HL-60 (cell line): ENCODE measurements at regions not wholly inside any gene's neighbourhood (a gene's known extent, or its start where the extent isn't known, plus 50 kb on each side); places are given as distances from the start of the nearest gene placed in this dataset.

Experiments used
- CTCF ChIP-seq: IDR thresholded peaks from one replicate; pipeline ENCODE4 v1.5.1; 2011; ENCODE audit warnings: low read length, control low read depth, inconsistent platforms; ENCODE audit not compliant: insufficient read depth
- GABPA ChIP-seq: IDR thresholded peaks from 2 replicates; pipeline ENCODE4 v1.6.1; 2012; ENCODE audit warnings: low read depth
- POLR2AphosphoS5 ChIP-seq: IDR thresholded peaks from 2 replicates; pipeline ENCODE4 v1.6.1; 2012; ENCODE audit warnings: low read depth
- TF ChIP-seq, protein P1 (sequence below): IDR thresholded peaks from 2 replicates; pipeline ENCODE4 v1.6.1; 2012; ENCODE audit warnings: low read depth; ENCODE audit not compliant: insufficient replicate concordance

GRCh38 chr3:66615643-66616301 lies 115.0 kb upstream of the LRIG1 start:
- no peak for TF ChIP-seq CTCF
- TF ChIP-seq POLR2AphosphoS5, result no peak
- TF ChIP-seq, protein P1, sequence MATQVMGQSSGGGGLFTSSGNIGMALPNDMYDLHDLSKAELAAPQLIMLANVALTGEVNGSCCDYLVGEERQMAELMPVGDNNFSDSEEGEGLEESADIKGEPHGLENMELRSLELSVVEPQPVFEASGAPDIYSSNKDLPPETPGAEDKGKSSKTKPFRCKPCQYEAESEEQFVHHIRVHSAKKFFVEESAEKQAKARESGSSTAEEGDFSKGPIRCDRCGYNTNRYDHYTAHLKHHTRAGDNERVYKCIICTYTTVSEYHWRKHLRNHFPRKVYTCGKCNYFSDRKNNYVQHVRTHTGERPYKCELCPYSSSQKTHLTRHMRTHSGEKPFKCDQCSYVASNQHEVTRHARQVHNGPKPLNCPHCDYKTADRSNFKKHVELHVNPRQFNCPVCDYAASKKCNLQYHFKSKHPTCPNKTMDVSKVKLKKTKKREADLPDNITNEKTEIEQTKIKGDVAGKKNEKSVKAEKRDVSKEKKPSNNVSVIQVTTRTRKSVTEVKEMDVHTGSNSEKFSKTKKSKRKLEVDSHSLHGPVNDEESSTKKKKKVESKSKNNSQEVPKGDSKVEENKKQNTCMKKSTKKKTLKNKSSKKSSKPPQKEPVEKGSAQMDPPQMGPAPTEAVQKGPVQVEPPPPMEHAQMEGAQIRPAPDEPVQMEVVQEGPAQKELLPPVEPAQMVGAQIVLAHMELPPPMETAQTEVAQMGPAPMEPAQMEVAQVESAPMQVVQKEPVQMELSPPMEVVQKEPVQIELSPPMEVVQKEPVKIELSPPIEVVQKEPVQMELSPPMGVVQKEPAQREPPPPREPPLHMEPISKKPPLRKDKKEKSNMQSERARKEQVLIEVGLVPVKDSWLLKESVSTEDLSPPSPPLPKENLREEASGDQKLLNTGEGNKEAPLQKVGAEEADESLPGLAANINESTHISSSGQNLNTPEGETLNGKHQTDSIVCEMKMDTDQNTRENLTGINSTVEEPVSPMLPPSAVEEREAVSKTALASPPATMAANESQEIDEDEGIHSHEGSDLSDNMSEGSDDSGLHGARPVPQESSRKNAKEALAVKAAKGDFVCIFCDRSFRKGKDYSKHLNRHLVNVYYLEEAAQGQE, result no peak
- no peak for TF ChIP-seq GABPA
